ENCODE measurements at regions not wholly inside any gene's neighbourhood (a gene's known extent, or its start where the extent isn't known, plus 50 kb on each side); places are given as distances from the start of the nearest gene placed in this dataset.

- Histone ChIP-seq H3K4me2 (no peak overlapping the region), H3K27ac (no peak overlapping the region), H3K9me3 (no peaks in the 10 kb centered on the region), H3K4me3 (no peak overlapping the region), H3K9ac (no peak overlapping the region), H4K20me1 (no peaks in the 10 kb centered on the region), H3K27me3 (no peaks in the 10 kb centered on the region), H3K36me3 (no peaks in the 10 kb centered on the region), H3K4me1 (no peaks in the 10 kb centered on the region)
- no peak for TF ChIP-seq Cebpa-rat (IDR thresholded peaks at IDR 0.05)
Observed at GRCh38 chr1:218494449-218494852, 149.3 kb downstream of the TGFB2 start.

- no peak for TF ChIP-seq Cebpa-rat (IDR thresholded peaks at IDR 0.05)
- Histone ChIP-seq H3K4me2 (no peak overlapping the region), H3K4me3 (no peak overlapping the region), H3K27ac (no peak overlapping the region), H4K20me1 (no peaks in the 10 kb centered on the region), H3K9me3 (no peaks in the 10 kb centered on the region), H3K36me3 (no peaks in the 10 kb centered on the region), H3K4me1 (no peaks in the 10 kb centered on the region), H3K27me3 (no peaks in the 10 kb centered on the region), H3K9ac (no peak overlapping the region)
Observed at GRCh38 chr1:218495931-218496330, 150.8 kb downstream of the TGFB2 start.

- Histone ChIP-seq H3K9ac (no peak overlapping the region), H3K4me1 (no peaks in the 10 kb centered on the region), H4K20me1 (no peaks in the 10 kb centered on the region), H3K4me3 (no peak overlapping the region), H3K27ac (no peak overlapping the region), H3K27me3 (no peaks in the 10 kb centered on the region), H3K4me2 (no peak overlapping the region), H3K9me3 (no peaks in the 10 kb centered on the region), H3K36me3 (no peaks in the 10 kb centered on the region)
- TF ChIP-seq Cebpa-rat (IDR thresholded peaks at IDR 0.05), result no peak
Observed at GRCh38 chr1:218496561-218496960, 151.4 kb downstream of the TGFB2 start.

GRCh38 chr1:218498056-218498938 lies 153.2 kb downstream of the TGFB2 start:
- Histone ChIP-seq H3K36me3 (no peaks in the 10 kb centered on the region), H4K20me1 (no peaks in the 10 kb centered on the region), H3K9me3 (no peaks in the 10 kb centered on the region), H3K4me2 (no peak overlapping the region), H3K27me3 (no peaks in the 10 kb centered on the region), H3K9ac (no peak overlapping the region), H3K27ac (no peak overlapping the region), H3K4me1 (no peaks in the 10 kb centered on the region), H3K4me3 (no peak overlapping the region)
- TF ChIP-seq Cebpa-rat (IDR thresholded peaks at IDR 0.05), result no peak

GRCh38 chr1:218499011-218499691 lies 154.0 kb downstream of the TGFB2 start:
- Histone ChIP-seq H3K4me2 (no peak overlapping the region), H4K20me1 (no peaks in the 10 kb centered on the region), H3K27me3 (no peaks in the 10 kb centered on the region), H3K4me3 (no peak overlapping the region), H3K9me3 (no peaks in the 10 kb centered on the region), H3K4me1 (no peaks in the 10 kb centered on the region), H3K36me3 (no peaks in the 10 kb centered on the region), H3K9ac (no peak overlapping the region), H3K27ac (no peak overlapping the region)
- TF ChIP-seq Cebpa-rat (IDR thresholded peaks at IDR 0.05), result no peak

- no peak overlapping the region for H3K9ac ChIP-seq
- no peaks in the 10 kb centered on the region for H3K9me3 ChIP-seq
- H4K20me1 ChIP-seq, result no peaks in the 10 kb centered on the region
- TF ChIP-seq Cebpa-rat (IDR thresholded peaks at IDR 0.05), result no peak
- H3K36me3 ChIP-seq, result no peaks in the 10 kb centered on the region
- H3K4me2 ChIP-seq, result no peak overlapping the region
- H3K4me1 ChIP-seq, result no peaks in the 10 kb centered on the region
- H3K27me3 ChIP-seq, result no peaks in the 10 kb centered on the region
- H3K4me3 ChIP-seq, result no peak overlapping the region
- no peak overlapping the region for H3K27ac ChIP-seq
Observed at GRCh38 chr1:218499911-218500310, 154.8 kb downstream of the TGFB2 start.

- Histone ChIP-seq H3K9ac (no peak overlapping the region), H3K9me3 (peaks cover under 1% of the 10 kb centered on the region; the same call in 1 of the 2 replicates), H3K27ac (no peak overlapping the region), H3K4me2 (no peak overlapping the region), H4K20me1 (no peaks in the 10 kb centered on the region), H3K4me1 (no peaks in the 10 kb centered on the region), H3K27me3 (no peaks in the 10 kb centered on the region), H3K4me3 (no peak overlapping the region), H3K36me3 (no peaks in the 10 kb centered on the region)
- no peak for TF ChIP-seq Cebpa-rat (IDR thresholded peaks at IDR 0.05)
Observed at GRCh38 chr1:218501161-218501560, 156.0 kb downstream of the TGFB2 start.

GRCh38 chr1:218502383-218502782 lies 157.2 kb downstream of the TGFB2 start:
- Histone ChIP-seq H4K20me1 (no peaks in the 10 kb centered on the region), H3K36me3 (no peaks in the 10 kb centered on the region), H3K4me3 (no peak overlapping the region), H3K4me1 (no peaks in the 10 kb centered on the region), H3K27me3 (no peaks in the 10 kb centered on the region), H3K27ac (no peak overlapping the region), H3K9ac (no peak overlapping the region), H3K4me2 (no peak overlapping the region), H3K9me3 (peaks cover 13% of the 10 kb centered on the region)
- no peak for TF ChIP-seq Cebpa-rat (IDR thresholded peaks at IDR 0.05)

- TF ChIP-seq Cebpa-rat (IDR thresholded peaks at IDR 0.05), result no peak
Observed at GRCh38 chr1:218503102-218503501, 158.0 kb downstream of the TGFB2 start.

GRCh38 chr1:218507355-218508002 lies 162.3 kb downstream of the TGFB2 start:
- no peak for TF ChIP-seq Cebpa-rat (IDR thresholded peaks at IDR 0.05)
- no peak overlapping the region for H3K9ac ChIP-seq
- H3K4me2 ChIP-seq, result no peak overlapping the region
- H3K36me3 ChIP-seq, result no peaks in the 10 kb centered on the region
- H3K4me1 ChIP-seq, result no peaks in the 10 kb centered on the region
- H4K20me1 ChIP-seq, result no peaks in the 10 kb centered on the region
- H3K27me3 ChIP-seq, result no peaks in the 10 kb centered on the region
- H3K27ac ChIP-seq, result no peak overlapping the region
- H3K4me3 ChIP-seq, result 0 out of 2 replicates have a peak overlapping the region, but pooled peaks have one; percentile 18
- peaks cover 33% of the 10 kb centered on the region for H3K9me3 ChIP-seq

More at GRCh38 chr1:218503102-218503501, 158.0 kb downstream of the TGFB2 start:
- Histone ChIP-seq H3K27ac (no peak overlapping the region), H3K9ac (no peak overlapping the region), H3K9me3 (peaks cover 20% of the 10 kb centered on the region), H4K20me1 (no peaks in the 10 kb centered on the region), H3K27me3 (no peaks in the 10 kb centered on the region), H3K4me3 (no peak overlapping the region), H3K36me3 (no peaks in the 10 kb centered on the region), H3K4me2 (no peak overlapping the region), H3K4me1 (no peaks in the 10 kb centered on the region)
